Loucy (cell line): ENCODE measurements at regions not wholly inside any gene's neighbourhood (a gene's known extent, or its start where the extent isn't known, plus 50 kb on each side); places are given as distances from the start of the nearest gene placed in this dataset.

Experiments
- H2AFZ ChIP-seq: fragments of 200-600 bp; sonication (generic); 2 replicates; pipeline ENCODE4 v1.6.0; 2016; ENCODE audit warnings: antibody characterized with exemption, mild to moderate bottlenecking, low read length, moderate library complexity
- H3F3A ChIP-seq: fragments of 200-600 bp; 2 replicates; pipeline ENCODE4 v1.6.0; 2016; ENCODE audit warnings: antibody characterized with exemption, low read depth, mild to moderate bottlenecking
- H3K27me3 ChIP-seq: fragments of 200-600 bp; sonication (generic); 2 replicates; pipeline ENCODE4 v1.6.1; 2014; ENCODE audit warnings: low read length, mild to moderate bottlenecking; ENCODE audit not compliant: insufficient read depth, poor library complexity, severe bottlenecking
- H3K36me3 ChIP-seq: fragments of 200-600 bp; sonication (generic); 2 replicates; pipeline ENCODE4 v1.6.1; 2016; ENCODE audit warnings: low read length; ENCODE audit not compliant: insufficient read depth
- H3K4me1 ChIP-seq: fragments of 200-600 bp; sonication (generic); 2 replicates; pipeline ENCODE4 v1.5.1; 2014; ENCODE audit warnings: low read length, mild to moderate bottlenecking; ENCODE audit not compliant: insufficient read depth, poor library complexity, severe bottlenecking
- H3K4me2 ChIP-seq: fragments of 200-600 bp; sonication (generic); 2 replicates; pipeline ENCODE4 v1.6.0; 2014; ENCODE audit warnings: antibody characterized with exemption, low read length, low read depth, mild to moderate bottlenecking; ENCODE audit not compliant: poor library complexity, severe bottlenecking
- H3K4me3 ChIP-seq: fragments of 200-600 bp; sonication (generic); 2 replicates; pipeline ENCODE4 v1.5.1; 2014; ENCODE audit warnings: low read length, mild to moderate bottlenecking, mixed read lengths; ENCODE audit not compliant: poor library complexity, severe bottlenecking
- H3K79me2 ChIP-seq: fragments of 200-600 bp; sonication (generic); 2 replicates; pipeline ENCODE4 v1.6.1; 2014; ENCODE audit warnings: low read length; ENCODE audit not compliant: insufficient read depth
- H3K9ac ChIP-seq: fragments of 200-600 bp; sonication (generic); 2 replicates; pipeline ENCODE4 v1.6.0; 2014; ENCODE audit warnings: mild to moderate bottlenecking, low read depth, low read length, moderate library complexity; ENCODE audit not compliant: poor library complexity, severe bottlenecking
- H3K9me2 ChIP-seq: fragments of 200-600 bp; sonication (generic); replicated peaks from 2 replicates; pipeline ENCODE4 v1.6.1; 2016; ENCODE audit warnings: low read depth, low read length, mixed read lengths
- H3K9me3 ChIP-seq: fragments of 200-600 bp; sonication (generic); 2 replicates; pipeline ENCODE4 v1.6.1; 2014; ENCODE audit warnings: mild to moderate bottlenecking, antibody characterized with exemption, low read length, low read depth; ENCODE audit not compliant: insufficient read depth
- H4K20me1 ChIP-seq: fragments of 200-600 bp; sonication (generic); 2 replicates; pipeline ENCODE4 v1.6.0; 2014; ENCODE audit warnings: antibody characterized with exemption, low read length, mild to moderate bottlenecking; ENCODE audit not compliant: insufficient read depth, poor library complexity, severe bottlenecking
- CTCF ChIP-seq: fragments of 200-600 bp; sonication (generic); conservative IDR thresholded peaks from 2 replicates; pipeline ENCODE4 v1.5.1; 2014; ENCODE audit warnings: mild to moderate bottlenecking, antibody characterized with exemption, low read length
- EZH2phosphoT487 ChIP-seq: fragments of 200-600 bp; IDR thresholded peaks from 2 replicates; pipeline ENCODE4 v1.6.1; 2018; ENCODE audit warnings: antibody characterized with exemption, mild to moderate bottlenecking, moderate library complexity, borderline replicate concordance

GRCh38 chr9:19665146-19665863, 123.5 kb downstream of the SLC24A2 start:
- Histone ChIP-seq H3K4me2 (no peak overlapping the region), H3K4me1 (no peaks in the 10 kb centered on the region), H3K4me3 (no peak overlapping the region), H3K9me2 (no peaks in the 10 kb centered on the region), H3F3A (no peaks in the 10 kb centered on the region), H3K9ac (no peak overlapping the region), H3K9me3 (no peaks in the 10 kb centered on the region), H2AFZ (no peak overlapping the region), H3K36me3 (no peaks in the 10 kb centered on the region), H4K20me1 (no peaks in the 10 kb centered on the region), H3K27me3 (no peaks in the 10 kb centered on the region), H3K79me2 (no peaks in the 10 kb centered on the region)
- TF ChIP-seq CTCF = no peak
- TF ChIP-seq EZH2phosphoT487 = no peak

DNA sequence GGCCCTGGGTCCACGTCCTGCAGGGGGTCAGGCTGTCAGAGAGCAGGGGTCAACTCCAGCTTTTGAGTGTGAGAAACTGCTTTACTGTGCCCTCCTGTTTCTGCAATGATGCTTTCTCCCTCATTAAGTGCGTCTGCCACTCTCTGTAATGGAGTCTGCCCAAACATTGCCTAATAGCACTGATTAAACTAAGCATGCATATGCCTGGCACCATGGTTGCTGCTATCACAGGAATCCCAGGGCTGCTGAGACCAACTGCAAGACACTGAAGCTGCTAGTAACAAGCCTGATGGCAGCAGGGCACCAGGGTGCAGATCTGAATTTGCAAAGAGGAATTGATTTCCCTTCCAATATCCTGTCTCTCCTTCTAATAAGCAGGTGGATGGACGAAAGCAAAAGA, 125.3 kb downstream of the SLC24A2 start:
- H3K4me3 ChIP-seq = no peak overlapping the region

DNA sequence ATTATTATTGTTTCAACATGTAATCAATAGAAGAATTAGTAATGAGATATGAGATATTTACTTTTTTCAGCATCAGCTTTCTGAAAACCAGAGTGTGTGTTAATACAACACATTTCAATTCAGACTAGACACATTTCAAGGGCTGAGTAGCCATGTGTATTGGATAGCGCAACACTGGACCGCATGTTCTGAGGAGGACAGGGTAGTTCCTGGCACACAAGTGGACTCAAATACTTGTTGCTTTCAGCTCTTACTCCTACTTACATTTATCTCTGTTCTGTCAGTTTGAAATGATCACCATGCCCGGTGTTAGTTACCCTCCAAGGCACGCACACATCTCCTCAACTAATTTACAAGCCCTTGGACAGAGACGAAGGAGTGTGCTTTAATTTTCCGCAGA, 126.6 kb downstream of the SLC24A2 start:
- Histone ChIP-seq H2AFZ (no peak overlapping the region), H3K36me3 (no peaks in the 10 kb centered on the region), H3F3A (no peaks in the 10 kb centered on the region), H3K4me2 (no peak overlapping the region), H3K9me3 (no peaks in the 10 kb centered on the region), H3K4me3 (no peak overlapping the region), H3K4me1 (no peaks in the 10 kb centered on the region), H3K9ac (no peak overlapping the region), H3K9me2 (no peaks in the 10 kb centered on the region), H4K20me1 (no peaks in the 10 kb centered on the region), H3K27me3 (no peaks in the 10 kb centered on the region), H3K79me2 (no peaks in the 10 kb centered on the region)
- TF ChIP-seq CTCF = no peak
- TF ChIP-seq EZH2phosphoT487 = no peak

More for the DNA sequence above, 125.3 kb downstream of the SLC24A2 start:
- no peaks in the 10 kb centered on the region for H3K9me2 ChIP-seq
- no peaks in the 10 kb centered on the region for H4K20me1 ChIP-seq
- no peaks in the 10 kb centered on the region for H3K4me1 ChIP-seq
- no peaks in the 10 kb centered on the region for H3K9me3 ChIP-seq
- no peaks in the 10 kb centered on the region for H3K79me2 ChIP-seq
- H2AFZ ChIP-seq = no peak overlapping the region
- TF ChIP-seq EZH2phosphoT487 (no peak), CTCF (no peak)
- H3F3A ChIP-seq = no peaks in the 10 kb centered on the region
- no peak overlapping the region for H3K4me2 ChIP-seq
- H3K9ac ChIP-seq = no peak overlapping the region
- no peaks in the 10 kb centered on the region for H3K27me3 ChIP-seq
- no peaks in the 10 kb centered on the region for H3K36me3 ChIP-seq
